ENCODE measurements at regions not wholly inside any gene's neighbourhood (a gene's known extent, or its start where the extent isn't known, plus 50 kb on each side); places are given as distances from the start of the nearest gene placed in this dataset.

GRCh38 chr11:104781037-104781436 lies 117.2 kb downstream of the CASP12 start:
- no peak for TF ChIP-seq CTCF (IDR thresholded peaks at IDR 0.05; ENCODE audit: low read depth, low read length)
- no peak for TF ChIP-seq EZH2phosphoT487 (IDR thresholded peaks at IDR 0.05; ENCODE audit: low read depth)

All from OCI-LY3 (cell line).